Eye (tissue), 1 donor: ENCODE measurements at regions not wholly inside any gene's neighbourhood (a gene's known extent, or its start where the extent isn't known, plus 50 kb on each side); places are given as distances from the start of the nearest gene placed in this dataset.

ENCODE experiments used
- DNase-seq: peaks from one replicate; pipeline ENCODE4 v3.0.0-alpha.2; 2015

GRCh38 chr13:106433066-106433465 lies 102.4 kb downstream of the EFNB2 start:
- no peak for DNase-seq

GRCh38 chr13:106432636-106433035 lies 102.8 kb downstream of the EFNB2 start:
- DNase-seq: no peak

- no peak for DNase-seq
Measured at GRCh38 chr13:106426909-106427308, 108.6 kb downstream of the EFNB2 start.

- no peak for DNase-seq
Measured at GRCh38 chr13:106425661-106426060, 109.8 kb downstream of the EFNB2 start.

DNA sequence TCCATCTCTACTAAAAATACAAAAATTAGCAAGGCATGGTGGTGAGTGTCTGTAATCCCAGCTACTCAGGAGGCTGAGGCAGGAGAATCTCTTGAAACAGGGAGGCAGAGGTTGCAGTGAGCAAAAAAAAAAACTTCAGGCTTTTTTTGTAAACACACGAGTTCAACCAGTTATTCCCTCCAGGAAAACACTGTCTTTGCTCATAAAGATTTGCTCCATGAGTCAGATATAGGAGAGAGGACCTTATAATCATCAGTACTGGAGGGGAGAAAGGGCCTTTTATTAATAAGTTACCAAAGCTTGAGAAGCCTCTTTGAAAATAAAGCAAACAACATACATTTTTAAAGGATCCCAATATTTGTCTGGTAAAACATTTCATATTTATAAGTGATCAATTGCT lies 110.7 kb downstream of the EFNB2 start:
- no peak for DNase-seq

GRCh38 chr13:106423530-106423929 lies 111.9 kb downstream of the EFNB2 start:
- peak; percentile 38 for DNase-seq

DNA sequence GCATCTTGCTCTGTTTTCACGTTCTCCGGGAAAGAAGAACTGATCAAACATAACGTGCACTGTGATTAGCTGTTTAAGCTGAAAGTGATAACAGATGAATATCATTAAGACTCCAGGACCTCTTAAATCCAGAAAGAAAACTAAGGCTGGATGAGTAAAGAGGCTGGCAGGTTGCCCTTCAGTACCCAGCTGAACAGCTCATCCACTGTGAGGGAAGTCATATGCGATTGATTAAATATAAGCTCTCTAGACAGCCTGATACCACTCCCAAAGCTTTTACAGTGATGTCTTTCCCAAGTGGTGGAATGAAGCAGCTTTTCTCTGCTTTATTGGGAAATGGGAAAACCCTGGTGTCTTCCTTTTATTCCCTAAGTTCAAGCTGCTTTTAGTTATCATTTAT lies 116.9 kb downstream of the EFNB2 start:
- DNase-seq: peak; percentile 70

DNA sequence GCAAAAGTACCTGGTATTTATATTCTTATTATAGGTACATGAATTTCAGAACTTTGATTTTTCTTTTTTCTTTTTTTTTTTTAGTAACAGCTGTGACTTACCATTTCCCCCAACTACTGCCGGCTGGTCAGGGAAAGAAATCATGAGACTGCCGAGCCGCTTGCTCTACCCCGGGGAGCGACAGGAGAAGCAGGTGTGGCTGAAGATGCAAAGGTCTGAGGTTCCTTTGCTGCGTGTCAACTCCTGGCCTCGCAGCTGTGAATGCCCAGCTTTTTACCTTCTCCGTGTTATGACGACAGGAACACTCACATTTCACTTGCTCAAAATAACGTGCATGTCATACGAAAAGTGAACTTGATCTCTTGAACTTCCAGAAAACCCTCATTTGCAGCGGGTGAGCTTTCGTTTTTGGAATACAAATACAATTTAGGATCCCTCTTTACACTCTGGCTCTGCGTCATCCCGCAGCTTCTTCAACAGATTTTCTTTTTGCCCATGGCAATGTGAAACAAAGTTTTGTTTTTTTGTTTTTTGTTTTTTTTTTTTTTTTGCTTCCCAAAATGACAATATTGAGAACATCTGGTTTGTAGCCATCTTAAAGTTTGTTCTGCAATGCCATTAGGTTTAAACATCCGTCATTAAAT lies 117.9 kb downstream of the EFNB2 start:
- DNase-seq: no peak

DNA sequence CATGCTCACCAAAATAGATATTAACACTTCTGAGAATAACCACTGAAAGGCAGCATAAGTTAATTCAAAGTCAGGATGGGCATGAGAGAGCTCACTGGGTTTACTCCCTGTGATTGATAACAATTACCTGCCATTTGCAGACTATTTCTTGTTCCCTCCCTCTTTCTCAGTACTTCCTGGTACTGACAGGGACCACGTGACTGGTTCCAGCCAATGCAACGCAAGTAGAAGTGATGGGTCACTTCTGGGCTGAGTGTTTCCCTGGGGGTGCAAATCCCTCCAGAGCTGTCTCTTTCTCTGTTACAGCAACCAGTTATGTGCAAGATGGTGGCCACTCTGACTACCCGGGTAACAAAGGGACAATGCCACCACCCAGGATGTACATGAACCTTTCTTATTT lies 118.8 kb downstream of the EFNB2 start:
- DNase-seq: no peak

GRCh38 chr13:106415971-106416370 lies 119.5 kb downstream of the EFNB2 start:
- no peak for DNase-seq

GRCh38 chr13:106415442-106415841 lies 120.0 kb downstream of the EFNB2 start:
- no peak for DNase-seq

DNA sequence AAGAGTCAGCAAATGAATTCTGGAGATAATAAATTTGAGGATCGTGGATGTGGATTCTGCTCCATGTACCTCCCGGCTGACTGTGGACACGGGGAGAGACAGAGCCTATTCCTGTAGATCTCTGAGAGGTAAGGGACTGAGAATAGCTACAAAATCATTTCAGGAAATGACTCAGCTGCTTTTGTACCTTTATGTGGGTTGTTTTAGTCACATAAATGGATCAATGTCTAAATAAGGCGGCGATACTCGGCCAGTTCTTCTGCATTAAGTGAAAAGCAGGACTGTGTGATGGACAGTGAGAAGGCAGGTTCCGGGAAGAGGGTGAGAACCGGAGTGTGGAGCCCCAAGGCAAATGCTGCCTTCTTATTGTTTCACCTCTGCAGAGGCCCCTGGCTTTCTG lies 128.1 kb downstream of the EFNB2 start:
- DNase-seq: no peak

GRCh38 chr13:106405731-106406130 lies 129.7 kb downstream of the EFNB2 start:
- no peak for DNase-seq

DNA sequence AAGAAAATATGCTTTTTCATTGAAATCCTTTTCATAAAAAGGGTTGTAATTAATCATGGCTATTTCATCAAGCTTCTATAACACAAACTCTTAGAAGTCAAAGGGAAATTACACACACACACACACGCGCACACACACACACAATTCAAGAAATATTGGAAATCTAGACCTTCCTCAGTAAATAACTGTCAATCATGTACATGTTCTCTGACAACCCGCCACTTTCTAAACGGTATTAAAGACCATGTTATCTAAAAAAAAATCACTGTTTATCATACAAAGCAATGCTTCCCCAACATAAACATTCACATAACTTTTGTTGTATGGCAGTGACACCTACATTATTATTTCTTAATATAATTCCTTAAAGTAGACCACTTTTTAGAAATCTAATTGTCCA lies 132.2 kb downstream of the EFNB2 start:
- no peak for DNase-seq

DNA sequence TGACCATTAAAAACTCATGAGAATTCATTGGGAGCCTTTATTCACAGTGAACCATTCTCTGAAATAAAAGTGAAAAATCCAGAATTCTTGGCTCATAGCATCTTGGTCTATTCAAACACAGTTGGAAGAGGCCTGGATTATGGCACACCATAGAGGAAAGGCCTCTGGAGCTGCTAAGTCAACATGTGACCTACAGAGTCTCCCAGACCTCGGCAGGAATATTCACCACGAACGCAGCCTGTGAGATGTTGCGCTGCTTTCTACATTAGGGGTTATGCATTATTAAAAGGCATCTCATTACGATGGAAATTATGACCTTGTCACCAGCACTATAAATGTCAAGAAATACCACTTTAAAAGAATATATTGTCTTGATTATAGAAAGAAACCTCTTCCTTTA lies 132.6 kb downstream of the EFNB2 start:
- no peak for DNase-seq

DNA sequence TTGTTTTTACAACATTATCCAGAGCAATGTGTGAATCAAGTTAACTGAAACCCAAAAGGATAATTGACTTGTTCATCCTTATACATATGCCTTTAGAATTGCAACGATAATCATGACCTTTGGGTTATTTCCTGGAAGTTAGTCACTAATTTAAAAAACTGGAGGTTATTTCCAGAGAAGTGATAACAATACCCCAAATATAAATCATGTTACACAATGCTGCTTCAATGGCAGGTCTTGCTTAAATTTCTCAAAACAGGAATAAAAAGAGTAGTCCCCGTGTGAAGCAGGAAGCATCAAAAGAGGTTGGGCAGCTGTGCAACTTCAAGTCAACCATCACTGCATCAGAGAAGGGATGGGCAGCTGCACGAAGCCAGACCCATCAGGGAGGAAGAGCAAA lies 134.4 kb downstream of the EFNB2 start:
- DNase-seq: no peak

- DNase-seq: no peak
Measured at GRCh38 chr13:106400289-106400688, 135.2 kb downstream of the EFNB2 start.

- DNase-seq: no peak
Measured at GRCh38 chr13:106398289-106398688, 137.2 kb downstream of the EFNB2 start.

- no peak for DNase-seq
Measured at GRCh38 chr13:106393776-106394175, 141.7 kb downstream of the EFNB2 start.

GRCh38 chr13:106391681-106392080 lies 143.8 kb downstream of the EFNB2 start:
- no peak for DNase-seq

GRCh38 chr13:106391271-106391670 lies 144.2 kb downstream of the EFNB2 start:
- no peak for DNase-seq

GRCh38 chr13:106390367-106390766 lies 145.1 kb downstream of the EFNB2 start:
- DNase-seq: no peak

- no peak for DNase-seq
Measured at GRCh38 chr13:106385654-106386053, 149.8 kb downstream of the EFNB2 start.

DNA sequence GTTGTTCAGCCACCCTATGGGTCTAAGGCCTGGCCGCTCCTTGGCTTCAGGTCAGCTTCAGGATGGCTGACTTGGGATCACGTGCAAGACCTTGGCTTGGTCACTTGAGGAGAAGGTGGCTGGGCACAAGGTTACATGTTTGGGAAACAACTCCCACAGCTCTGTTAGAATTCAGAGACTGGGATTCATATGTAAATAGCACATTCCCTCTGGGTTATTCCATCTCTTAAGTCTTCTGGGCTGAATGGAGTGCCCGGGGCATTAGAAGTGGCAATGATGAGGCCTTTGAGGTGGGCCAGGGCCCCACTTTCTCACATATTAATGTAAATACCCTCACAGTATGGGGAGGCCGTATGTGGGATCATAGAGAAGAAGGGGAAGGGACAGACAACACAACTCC lies 150.9 kb downstream of the EFNB2 start:
- no peak for DNase-seq

DNA sequence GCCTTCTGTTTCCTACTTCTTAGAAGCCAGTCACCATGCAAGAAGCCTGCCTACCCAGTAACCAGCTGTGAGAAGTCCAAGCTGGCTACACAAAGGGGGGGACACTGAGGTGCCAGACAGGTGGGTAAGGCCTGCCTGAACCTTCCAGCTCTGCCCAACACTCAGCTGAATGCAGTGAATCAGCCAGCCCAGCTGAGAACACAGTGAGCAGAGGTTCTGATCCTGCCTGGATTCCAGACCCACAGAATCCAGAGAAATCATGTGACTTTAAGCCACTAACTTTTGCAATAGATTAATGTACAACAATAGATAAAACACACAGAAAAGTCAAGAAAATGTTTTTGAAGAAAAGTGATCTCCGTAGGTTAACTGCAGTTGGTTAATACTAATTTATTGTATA lies 151.7 kb downstream of the EFNB2 start:
- no peak for DNase-seq

DNA sequence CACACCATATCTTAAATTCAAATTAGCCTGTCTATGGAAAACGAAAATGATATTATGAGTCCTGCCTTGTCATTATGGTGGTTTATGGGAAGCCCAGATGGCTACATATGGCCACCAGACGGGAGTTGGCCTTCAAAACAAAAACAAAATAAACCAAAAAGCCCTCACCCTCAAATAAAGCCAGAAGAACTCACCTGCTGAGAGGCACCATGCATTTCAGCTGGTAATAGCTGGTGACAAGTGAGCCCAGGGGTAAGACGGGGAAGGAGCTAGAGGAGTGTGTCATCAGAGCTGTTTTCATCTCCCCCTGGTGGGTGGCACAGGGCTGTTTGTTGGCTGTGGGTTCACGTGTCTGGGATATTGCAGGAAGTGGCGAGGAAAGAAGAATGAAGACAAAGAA lies 152.9 kb downstream of the EFNB2 start:
- DNase-seq: no peak
